ENCODE measurements at regions not wholly inside any gene's neighbourhood (a gene's known extent, or its start where the extent isn't known, plus 50 kb on each side); places are given as distances from the start of the nearest gene placed in this dataset.

- TF ChIP-seq ARHGAP35 (IDR thresholded peaks at IDR 0.05; ENCODE audit: partially characterized antibody) (no peak), ZNF830 (CRISPR knock-in tag; IDR thresholded peaks at IDR 0.05) (no peak), TFAM (CRISPR knock-in tag; conservative IDR thresholded peaks at IDR 0.05) (no peak), CTCF (IDR thresholded peaks at IDR 0.05 in 2 of 3, conservative IDR thresholded peaks at IDR 0.05 in 1 of 3; ENCODE audit: insufficient read depth in 2 of 3, low read depth in 1 of 3, low read length in 3 of 3) (no peak), PRPF4 (IDR thresholded peaks at IDR 0.05; ENCODE audit: insufficient read depth, low read depth, low read length, poor library complexity, severe bottlenecking) (no peak), RNF219 (CRISPR knock-in tag; IDR thresholded peaks at IDR 0.05) (no peak), POLR2H (tag; IDR thresholded peaks at IDR 0.05; ENCODE audit: low read depth) (no peak), ZBTB40 (IDR thresholded peaks at IDR 0.05) (no peak), ZBTB40 (CRISPR knock-in tag; IDR thresholded peaks at IDR 0.05) (no peak), CTCFL (IDR thresholded peaks at IDR 0.05; ENCODE audit: borderline replicate concordance, insufficient read depth, low read depth, low read length, poor library complexity, severe bottlenecking) (no peak), EZH2 (IDR thresholded peaks at IDR 0.05; ENCODE audit: borderline replicate concordance, low read depth, low read length) (no peak), KDM4B (IDR thresholded peaks at IDR 0.05; ENCODE audit: borderline replicate concordance in 2 of 2, low read depth in 1 of 2) (no peak), USF2 (CRISPR knock-in tag; IDR thresholded peaks at IDR 0.05) (no peak), NRF1 (conservative IDR thresholded peaks at IDR 0.05 in 1 of 2, IDR thresholded peaks at IDR 0.05 in 1 of 2) (no peak)
Measured at GRCh38 chr3:166484470-166484869, 647.2 kb upstream of the BCHE start.

Measured in K562 (cell line).